ENCODE measurements at regions not wholly inside any gene's neighbourhood (a gene's known extent, or its start where the extent isn't known, plus 50 kb on each side); places are given as distances from the start of the nearest gene placed in this dataset.

DNA sequence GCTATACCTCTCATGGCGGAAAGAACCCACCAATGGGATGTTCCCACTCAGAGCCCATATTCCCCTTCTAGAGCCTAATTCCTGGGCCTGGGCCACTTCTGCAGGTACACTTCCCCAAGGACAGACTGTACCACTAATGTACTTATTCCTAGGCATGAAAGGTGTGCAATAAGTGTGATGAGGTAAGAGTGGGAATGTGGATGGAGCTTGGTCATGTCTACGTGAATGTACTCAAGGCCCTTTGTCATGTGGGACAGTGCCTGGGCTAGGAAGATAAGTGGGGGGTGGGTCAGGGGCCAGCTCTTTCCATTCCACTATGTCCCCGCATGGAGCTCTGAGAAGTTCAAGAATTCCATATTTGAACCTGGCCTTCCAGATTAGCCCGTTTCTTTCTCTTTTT is 63.4 kb upstream of the FUT8 start:
- TF ChIP-seq, protein P1, sequence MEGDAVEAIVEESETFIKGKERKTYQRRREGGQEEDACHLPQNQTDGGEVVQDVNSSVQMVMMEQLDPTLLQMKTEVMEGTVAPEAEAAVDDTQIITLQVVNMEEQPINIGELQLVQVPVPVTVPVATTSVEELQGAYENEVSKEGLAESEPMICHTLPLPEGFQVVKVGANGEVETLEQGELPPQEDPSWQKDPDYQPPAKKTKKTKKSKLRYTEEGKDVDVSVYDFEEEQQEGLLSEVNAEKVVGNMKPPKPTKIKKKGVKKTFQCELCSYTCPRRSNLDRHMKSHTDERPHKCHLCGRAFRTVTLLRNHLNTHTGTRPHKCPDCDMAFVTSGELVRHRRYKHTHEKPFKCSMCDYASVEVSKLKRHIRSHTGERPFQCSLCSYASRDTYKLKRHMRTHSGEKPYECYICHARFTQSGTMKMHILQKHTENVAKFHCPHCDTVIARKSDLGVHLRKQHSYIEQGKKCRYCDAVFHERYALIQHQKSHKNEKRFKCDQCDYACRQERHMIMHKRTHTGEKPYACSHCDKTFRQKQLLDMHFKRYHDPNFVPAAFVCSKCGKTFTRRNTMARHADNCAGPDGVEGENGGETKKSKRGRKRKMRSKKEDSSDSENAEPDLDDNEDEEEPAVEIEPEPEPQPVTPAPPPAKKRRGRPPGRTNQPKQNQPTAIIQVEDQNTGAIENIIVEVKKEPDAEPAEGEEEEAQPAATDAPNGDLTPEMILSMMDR (IDR thresholded peaks at IDR 0.05): no peak
- TF ChIP-seq POLR2A (IDR thresholded peaks at IDR 0.05): no peak
